Astrocyte (in vitro differentiated cells and primary cell): ENCODE measurements at regions not wholly inside any gene's neighbourhood (a gene's known extent, or its start where the extent isn't known, plus 50 kb on each side); places are given as distances from the start of the nearest gene placed in this dataset.

Experiments used
- EZH2 ChIP-seq: IDR thresholded peaks from 2 replicates; pipeline ENCODE4 v1.6.1; 2012; ENCODE audit warnings: mild to moderate bottlenecking, low read length, inconsistent platforms; ENCODE audit not compliant: insufficient read depth
- TF ChIP-seq, protein P1 (sequence below): IDR thresholded peaks from 2 replicates; pipeline ENCODE4 v1.5.1; 2011; ENCODE audit warnings: low read depth, mild to moderate bottlenecking, inconsistent platforms, low read length, moderate library complexity; ENCODE audit not compliant: insufficient read depth

DNA sequence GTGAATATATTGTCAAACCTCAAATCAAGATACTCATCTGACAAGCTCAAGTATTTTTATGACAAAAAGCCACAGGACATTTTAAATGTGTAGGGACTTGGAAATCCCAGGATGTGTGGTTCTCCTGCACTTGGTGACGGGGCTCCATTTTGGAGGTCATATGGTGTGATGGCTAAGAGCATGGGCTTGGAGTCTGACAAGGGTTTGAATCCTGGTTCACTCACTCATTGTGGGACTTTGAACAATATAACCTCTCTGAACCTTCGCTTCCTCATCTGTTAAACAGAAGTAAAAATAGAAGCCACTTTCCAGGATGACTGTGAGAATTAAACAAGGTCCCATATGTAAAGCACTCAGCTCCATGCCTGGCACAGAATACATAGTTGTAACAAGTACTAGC lies 99.6 kb downstream of the SMIM20 start:
- TF ChIP-seq, protein P1, sequence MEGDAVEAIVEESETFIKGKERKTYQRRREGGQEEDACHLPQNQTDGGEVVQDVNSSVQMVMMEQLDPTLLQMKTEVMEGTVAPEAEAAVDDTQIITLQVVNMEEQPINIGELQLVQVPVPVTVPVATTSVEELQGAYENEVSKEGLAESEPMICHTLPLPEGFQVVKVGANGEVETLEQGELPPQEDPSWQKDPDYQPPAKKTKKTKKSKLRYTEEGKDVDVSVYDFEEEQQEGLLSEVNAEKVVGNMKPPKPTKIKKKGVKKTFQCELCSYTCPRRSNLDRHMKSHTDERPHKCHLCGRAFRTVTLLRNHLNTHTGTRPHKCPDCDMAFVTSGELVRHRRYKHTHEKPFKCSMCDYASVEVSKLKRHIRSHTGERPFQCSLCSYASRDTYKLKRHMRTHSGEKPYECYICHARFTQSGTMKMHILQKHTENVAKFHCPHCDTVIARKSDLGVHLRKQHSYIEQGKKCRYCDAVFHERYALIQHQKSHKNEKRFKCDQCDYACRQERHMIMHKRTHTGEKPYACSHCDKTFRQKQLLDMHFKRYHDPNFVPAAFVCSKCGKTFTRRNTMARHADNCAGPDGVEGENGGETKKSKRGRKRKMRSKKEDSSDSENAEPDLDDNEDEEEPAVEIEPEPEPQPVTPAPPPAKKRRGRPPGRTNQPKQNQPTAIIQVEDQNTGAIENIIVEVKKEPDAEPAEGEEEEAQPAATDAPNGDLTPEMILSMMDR = no peak
- TF ChIP-seq EZH2 = no peak
